UCSD-AML1 (cell line): ENCODE measurements at regions not wholly inside any gene's neighbourhood (a gene's known extent, or its start where the extent isn't known, plus 50 kb on each side); places are given as distances from the start of the nearest gene placed in this dataset.
"Not testable (repeated sequence)": the region's sequence is repeated elsewhere in the genome, so short reads cannot be mapped to it uniquely, and the experiment has no call there.

Experiments
- DNase-seq: peaks from one replicate; lab custom pipeline; 2025; ENCODE audit not compliant: unreplicated experiment; lab: John Stamatoyannopoulos, UW

- DNase-seq: no peak
Measured at GRCh38 chr7:17396692-17397091, 98.2 kb downstream of the AHR start.

- no peak for DNase-seq
Measured at GRCh38 chr7:17401791-17402627, 103.6 kb downstream of the AHR start.

GRCh38 chr7:17402628-17403278, 104.3 kb downstream of the AHR start:
- no peak for DNase-seq

GRCh38 chr7:17404006-17404405, 105.6 kb downstream of the AHR start:
- no peak for DNase-seq

- DNase-seq: no peak
Measured at GRCh38 chr7:17405786-17406185, 107.3 kb downstream of the AHR start.

DNA sequence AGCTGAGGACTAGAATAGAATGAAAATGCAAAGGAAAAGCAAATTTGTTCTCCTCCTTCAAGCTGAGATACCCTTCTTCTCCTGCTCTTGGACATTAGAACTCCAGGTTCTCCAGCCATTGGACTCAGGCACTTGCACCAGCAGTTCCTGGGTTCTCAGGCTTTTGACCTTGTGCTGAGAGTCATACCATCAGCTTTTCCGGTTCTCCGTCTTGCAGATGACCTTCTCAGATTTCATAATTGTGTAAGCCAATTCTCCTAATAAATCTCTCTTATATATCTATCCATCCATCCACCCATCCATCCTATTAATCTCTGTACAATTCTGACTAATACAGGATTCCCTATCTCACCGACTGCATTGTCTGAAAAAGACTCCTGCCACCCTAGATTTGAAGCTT, 108.3 kb downstream of the AHR start:
- no peak for DNase-seq

GRCh38 chr7:17407229-17407628, 108.8 kb downstream of the AHR start:
- DNase-seq: no peak

- DNase-seq: no peak
Measured at GRCh38 chr7:17408245-17408903, 109.9 kb downstream of the AHR start.

DNA sequence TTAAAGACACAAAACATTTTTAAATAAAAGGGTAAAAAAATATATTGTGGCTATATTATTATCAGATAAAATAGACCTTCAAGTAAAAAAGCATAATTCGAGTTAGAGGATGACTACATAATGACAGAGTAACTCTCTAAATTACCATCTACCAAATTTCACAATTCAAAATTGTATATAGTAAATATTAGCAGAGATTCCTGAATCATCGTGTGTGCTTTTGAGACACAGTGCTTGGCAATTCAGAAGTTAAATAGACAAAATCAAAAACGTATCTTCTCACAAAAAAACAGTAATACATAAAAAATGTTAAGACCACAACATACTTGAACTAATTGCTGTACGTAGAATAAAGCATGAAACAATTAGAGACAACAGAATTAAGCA, 110.4 kb downstream of the AHR start:
- DNase-seq: no peak

- no peak for DNase-seq
Measured at GRCh38 chr7:17411922-17412321, 113.5 kb downstream of the AHR start.

DNA sequence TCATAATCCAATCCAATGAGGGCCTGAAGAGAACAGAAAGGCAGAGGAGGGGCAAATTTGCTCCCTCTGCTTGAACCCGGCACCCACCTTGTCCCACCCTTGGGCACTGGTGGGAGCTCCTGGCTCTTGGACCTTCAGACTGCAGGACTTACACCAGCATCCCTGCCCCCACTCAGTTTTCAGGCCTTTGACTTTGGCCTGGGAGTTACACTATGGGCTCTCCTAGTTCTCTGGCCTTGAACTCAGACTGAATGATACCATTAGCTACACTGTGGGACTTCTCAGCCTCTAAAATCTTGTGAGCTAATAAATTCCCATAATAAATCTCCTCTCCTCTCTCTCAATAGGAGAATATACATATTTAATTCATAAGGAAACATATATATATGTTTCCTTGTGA, 114.4 kb downstream of the AHR start:
- DNase-seq: no peak

- no peak for DNase-seq
Measured at GRCh38 chr7:17415955-17416354, 117.5 kb downstream of the AHR start.

GRCh38 chr7:17420308-17421015, 122.0 kb downstream of the AHR start:
- not testable (repeated sequence) for DNase-seq

DNA sequence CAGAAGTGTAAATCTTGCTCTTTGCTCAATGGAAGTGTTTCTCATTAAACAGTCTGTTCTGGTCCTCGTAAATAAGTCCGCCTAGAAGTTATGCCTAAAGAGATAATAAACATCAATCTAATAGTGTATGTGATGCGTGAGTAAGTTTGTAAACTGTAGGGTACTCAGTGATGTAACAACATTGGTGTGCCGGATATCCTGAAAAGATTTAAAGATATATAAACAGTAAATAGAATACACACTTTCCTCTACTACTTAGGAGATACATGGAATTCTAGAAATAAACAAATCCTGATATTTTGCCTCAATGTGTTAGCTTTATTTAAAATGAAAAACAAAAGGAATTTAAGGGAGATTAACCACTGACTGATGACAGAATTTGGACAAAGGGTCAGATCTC, 123.5 kb downstream of the AHR start:
- DNase-seq: no peak

DNA sequence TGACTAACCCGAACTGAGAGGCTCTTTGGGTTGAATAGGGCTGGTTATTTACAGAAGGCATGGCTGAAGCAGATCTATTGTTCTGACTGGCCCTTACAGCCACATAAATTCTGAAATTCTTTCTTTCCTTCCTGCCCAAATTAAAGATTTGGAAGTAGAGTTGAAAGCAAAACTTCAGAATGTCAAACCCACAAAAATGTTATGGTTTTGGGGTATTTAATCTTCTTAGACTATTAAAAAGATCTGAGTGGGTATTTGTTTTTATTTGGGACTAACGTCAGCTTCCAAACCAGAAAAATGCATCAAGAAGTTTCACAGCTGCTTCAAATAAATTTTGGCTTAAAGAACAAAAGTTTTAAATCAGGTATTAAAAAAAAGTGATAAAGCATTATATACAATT, 124.5 kb downstream of the AHR start:
- DNase-seq: no peak

DNA sequence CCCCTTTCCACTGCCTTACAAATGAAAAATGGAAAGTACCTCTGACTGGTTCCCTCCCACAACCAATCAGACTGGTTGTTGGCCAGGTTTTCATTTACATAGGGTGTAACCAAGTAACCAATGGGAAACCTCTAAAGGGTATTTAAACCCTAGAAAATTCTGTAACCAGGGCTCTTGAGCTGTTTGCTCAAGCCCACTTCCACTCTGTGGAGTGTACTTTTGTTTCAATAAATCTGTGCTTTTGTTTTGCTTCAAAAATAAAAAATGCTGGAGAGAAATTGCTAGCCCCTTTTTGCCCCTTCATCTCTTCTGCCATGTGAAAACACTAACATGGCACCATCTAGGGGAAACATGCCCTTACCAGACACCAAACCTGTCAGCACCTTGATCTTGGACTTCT, 129.5 kb downstream of the AHR start:
- DNase-seq: no peak

DNA sequence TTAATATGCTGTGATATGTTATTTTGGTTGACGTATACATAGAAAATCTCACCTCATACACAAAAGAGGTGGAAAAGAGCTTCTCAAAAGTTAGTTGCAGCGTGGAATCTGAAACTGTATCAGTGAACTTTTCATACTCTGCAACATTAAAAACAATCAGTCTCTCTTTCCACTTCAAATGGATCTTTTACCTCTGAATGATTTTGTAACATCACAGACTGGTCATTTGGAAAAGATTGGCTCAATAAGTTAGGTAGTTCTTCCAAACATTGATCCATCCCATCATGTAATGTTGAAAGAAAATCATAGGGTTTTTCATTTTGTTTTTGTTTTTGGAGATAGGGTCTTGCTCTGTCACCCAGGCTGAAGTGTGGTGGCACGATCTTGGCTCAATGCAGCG, 131.1 kb downstream of the AHR start:
- DNase-seq: no peak

DNA sequence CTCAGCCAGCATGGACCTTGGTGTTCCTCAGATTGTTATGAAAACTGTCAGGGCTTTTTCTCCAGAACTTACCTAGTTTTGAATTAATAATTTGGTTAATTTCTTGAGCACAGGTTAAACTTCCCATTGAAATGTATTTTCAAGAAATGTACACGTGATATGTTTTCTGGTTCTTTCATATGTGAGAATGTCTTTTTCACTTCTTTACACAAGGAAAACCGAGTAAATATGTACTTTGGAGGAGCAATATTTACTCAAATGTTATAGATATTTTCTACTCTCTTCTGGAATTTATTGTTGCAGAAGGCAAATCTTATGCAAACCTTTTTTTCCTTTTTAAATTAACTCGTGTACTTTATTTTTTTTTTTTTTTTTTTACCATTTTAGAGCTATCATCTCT, 134.3 kb downstream of the AHR start:
- DNase-seq: no peak

DNA sequence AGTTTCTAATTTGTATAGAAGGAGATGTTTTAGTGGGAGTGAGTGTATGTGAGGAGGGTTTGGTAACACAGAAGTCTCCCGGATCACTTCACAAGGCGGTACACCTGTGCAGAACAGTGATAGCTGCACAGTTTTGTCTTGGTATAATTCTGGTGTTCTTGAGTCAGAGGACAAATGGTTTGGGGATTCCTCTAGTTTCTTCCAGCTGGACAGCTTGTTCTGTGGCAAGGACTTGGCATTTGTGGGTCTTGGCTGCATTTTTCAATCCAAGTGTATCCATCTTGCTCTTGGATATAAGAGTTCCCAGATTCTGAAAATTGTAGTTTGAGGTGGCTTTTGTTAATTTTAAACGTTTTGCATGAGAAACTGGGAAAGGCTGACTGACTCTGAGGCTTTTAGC, 135.7 kb downstream of the AHR start:
- no peak for DNase-seq

DNA sequence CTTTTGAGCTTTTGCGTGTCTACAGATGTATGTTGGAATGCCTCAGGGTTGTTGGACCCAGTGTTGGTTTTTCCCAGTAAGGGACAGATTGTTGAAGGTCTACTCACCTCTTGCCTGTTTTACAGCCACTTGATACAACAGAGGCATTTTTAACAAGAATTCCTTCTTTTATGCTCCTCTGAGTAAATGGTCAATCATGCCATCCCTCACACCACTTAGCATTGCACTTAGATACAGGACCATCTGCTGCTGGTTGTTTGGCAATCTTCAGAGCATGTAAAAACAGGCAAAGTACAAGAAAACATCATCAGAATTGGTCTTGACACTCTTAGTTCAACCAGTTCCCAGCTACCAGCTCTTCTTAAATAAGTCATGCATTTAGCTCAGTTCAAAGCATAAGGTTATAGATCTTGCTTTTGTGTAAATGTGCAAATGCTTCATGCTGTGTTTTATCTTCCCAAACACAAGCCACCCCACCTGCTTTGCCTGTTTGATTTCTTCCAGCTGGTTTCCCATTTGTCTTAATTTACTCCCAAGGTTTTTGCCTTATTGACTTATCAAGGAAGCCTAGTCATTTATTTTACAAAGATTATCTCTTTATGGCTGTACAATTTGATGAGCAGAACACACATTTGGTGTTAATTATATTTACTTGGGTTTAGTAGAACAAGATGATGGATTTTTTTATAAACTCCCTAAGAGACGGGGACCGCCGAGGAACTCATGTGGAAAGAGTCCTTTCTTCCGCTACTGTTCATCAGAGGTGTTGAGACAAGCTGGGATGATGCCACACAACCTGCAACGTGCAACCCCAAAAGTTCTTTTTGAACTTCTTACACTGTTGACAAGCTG, 136.6 kb downstream of the AHR start:
- DNase-seq: no peak

GRCh38 chr7:17436126-17436525, 137.7 kb downstream of the AHR start:
- no peak for DNase-seq
